Body of pancreas (tissue), 4 donors: ENCODE measurements at regions not wholly inside any gene's neighbourhood (a gene's known extent, or its start where the extent isn't known, plus 50 kb on each side); places are given as distances from the start of the nearest gene placed in this dataset.

Experiments used
- ATAC-seq: fragments of 150-250 bp; one replicate; pipeline ENCODE4 v1.9.1; 2016
- DNase-seq, 4 donors: peaks; one replicate each; pipeline ENCODE4 v3.0.0-alpha.2; 2019
- H3K27ac ChIP-seq, 4 donors: fragments of 200-600 bp; sonication (generic); 1 replicate in 3 of 4; 2 replicates in 1 of 4; pipeline versions ENCODE4 v1.5.1 to v1.6.1; 2016 to 2019; ENCODE audit warnings: mild to moderate bottlenecking in 1 of 4, mixed read lengths in 1 of 4, moderate library complexity in 1 of 4
- H3K27me3 ChIP-seq, 2 donors: fragments of 200-600 bp; sonication (generic); one replicate each; pipeline ENCODE4 v1.6.0; 2016; ENCODE audit warnings: mild to moderate bottlenecking in 1 of 2
- H3K36me3 ChIP-seq, 2 donors: fragments of 200-600 bp; sonication (generic); replicated peaks in 1 of 2; 2 replicates each; pipeline ENCODE4 v1.5.1; 2016; ENCODE audit warnings: low read depth in 2 of 2; ENCODE audit not compliant: insufficient read depth in 1 of 2
- H3K4me1 ChIP-seq: fragments of 200-600 bp; sonication (generic); one replicate; pipeline ENCODE4 v1.6.0; 2016
- H3K4me3 ChIP-seq, 2 donors: fragments of 200-600 bp; sonication (generic); 1 replicate in 1 of 2; 2 replicates in 1 of 2; pipeline ENCODE4 v1.5.1; 2016 to 2019
- H3K9me3 ChIP-seq, 3 donors: fragments of 200-600 bp; sonication (generic); 1 replicate in 2 of 3; 2 replicates in 1 of 3; pipeline ENCODE4 v1.5.1; 2016
- CTCF ChIP-seq, 7 experiments: fragments of 450-650 bp in 4 of 7; fragments of 200-600 bp in 3 of 7; sonication (generic) in 3 of 7; IDR thresholded peaks; one replicate each; pipeline ENCODE4 v1.5.1; 2016 to 2019; ENCODE audit warnings: antibody characterized with exemption in 7 of 7
- POLR2A ChIP-seq, 3 donors: fragments of 450-650 bp; IDR thresholded peaks; one replicate each; pipeline ENCODE4 v1.6.1; 2016; ENCODE audit warnings: antibody characterized with exemption in 3 of 3, mild to moderate bottlenecking in 2 of 3
- WGBS, 2 donors: methylation state at CpG; one replicate each; pipeline ENCODE4 v1.1.5; 2017; 5-methylcytosine and 5-hydroxymethylcytosine counted together
- intact Hi-C: fragments of 100-400 bp; cut with DNase I; formaldehyde crosslinking; loops from one replicate; pipeline ENCODE4 v1.15.1; 2023

DNA sequence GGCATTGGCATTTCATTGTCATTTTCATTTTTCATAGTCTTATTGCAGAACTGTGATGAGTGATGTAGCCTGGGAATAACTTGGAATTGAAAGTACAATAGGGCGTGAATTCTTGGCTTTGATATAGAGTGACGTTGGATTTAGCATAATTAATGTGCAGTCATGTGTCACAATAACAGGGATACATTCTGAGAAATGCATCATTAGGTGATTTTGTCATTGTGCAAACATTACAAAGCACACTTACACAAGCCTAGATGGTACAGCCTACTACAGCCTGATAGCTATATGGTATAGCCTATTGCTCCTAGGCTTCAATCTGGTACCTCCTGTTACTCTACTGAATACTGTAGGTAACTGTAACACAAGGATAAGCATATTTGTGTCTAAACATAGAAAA, 300.8 kb downstream of the DTHD1 start:
- 45 to 54% methylated on average over 2 of the region's 2 CpGs for WGBS, 2 donors
- TF ChIP-seq CTCF (IDR thresholded peaks at IDR 0.05) (no peak), POLR2A (IDR thresholded peaks at IDR 0.05) (no peak)
- ATAC-seq: no peak
- H3K4me3 ChIP-seq: no peak overlapping the region
- no peaks in the 10 kb centered on the region for H3K27me3 ChIP-seq
- DNase-seq: no peak
- no peaks in the 10 kb centered on the region for H3K4me1 ChIP-seq
- intact Hi-C loops: no loop called here
- H3K36me3 ChIP-seq: no peaks in the 10 kb centered on the region
- no peak overlapping the region for H3K27ac ChIP-seq
- H3K9me3 ChIP-seq: no peaks in the 10 kb centered on the region

GRCh38 chr4:36587909-36588472, 306.6 kb downstream of the DTHD1 start:
- Histone ChIP-seq H3K4me3 (no peak overlapping the region), H3K27me3 (no peaks in the 10 kb centered on the region), H3K4me1 (no peaks in the 10 kb centered on the region), H3K27ac (no peak overlapping the region), H3K36me3 (no peaks in the 10 kb centered on the region), H3K9me3 (peaks cover 0 to 5% (median 0%) of the 10 kb centered on the region in 3 donors)
- intact Hi-C loops: no loop called here
- TF ChIP-seq CTCF (IDR thresholded peaks at IDR 0.05) (no peak), POLR2A (IDR thresholded peaks at IDR 0.05) (no peak)
- DNase-seq (no peak), ATAC-seq (no peak)
- 70 to 72% methylated on average over 2 of the region's 2 CpGs for WGBS, 2 donors

DNA sequence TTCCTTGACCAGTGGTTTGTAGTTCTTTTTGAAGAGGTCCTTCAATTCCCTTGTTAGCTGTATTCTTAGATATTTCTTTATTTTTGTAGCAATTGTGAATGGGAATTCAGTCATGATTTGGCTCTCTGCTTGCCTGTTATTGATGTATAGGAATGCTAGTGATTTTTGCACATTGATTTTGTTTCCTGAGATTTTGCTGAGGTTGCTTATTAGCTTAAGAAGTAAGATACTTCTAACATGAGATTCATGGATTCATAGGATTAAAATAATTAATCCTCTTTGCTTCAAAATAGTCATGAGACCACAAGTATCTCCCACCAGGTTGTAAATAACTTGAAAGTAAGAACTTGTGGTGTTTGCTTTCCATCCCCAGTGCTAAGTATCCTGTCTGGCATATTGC, 308.9 kb downstream of the DTHD1 start:
- Histone ChIP-seq H3K27me3 (no peaks in the 10 kb centered on the region), H3K4me3 (no peak overlapping the region), H3K9me3 (peaks cover 0 to 5% (median 0%) of the 10 kb centered on the region in 3 donors), H3K36me3 (no peaks in the 10 kb centered on the region), H3K27ac (no peak overlapping the region), H3K4me1 (no peaks in the 10 kb centered on the region)
- no peak for ATAC-seq
- no peak for DNase-seq
- TF ChIP-seq CTCF (IDR thresholded peaks at IDR 0.05): no peak
- TF ChIP-seq POLR2A (IDR thresholded peaks at IDR 0.05): no peak
- intact Hi-C loops: no loop called here

DNA sequence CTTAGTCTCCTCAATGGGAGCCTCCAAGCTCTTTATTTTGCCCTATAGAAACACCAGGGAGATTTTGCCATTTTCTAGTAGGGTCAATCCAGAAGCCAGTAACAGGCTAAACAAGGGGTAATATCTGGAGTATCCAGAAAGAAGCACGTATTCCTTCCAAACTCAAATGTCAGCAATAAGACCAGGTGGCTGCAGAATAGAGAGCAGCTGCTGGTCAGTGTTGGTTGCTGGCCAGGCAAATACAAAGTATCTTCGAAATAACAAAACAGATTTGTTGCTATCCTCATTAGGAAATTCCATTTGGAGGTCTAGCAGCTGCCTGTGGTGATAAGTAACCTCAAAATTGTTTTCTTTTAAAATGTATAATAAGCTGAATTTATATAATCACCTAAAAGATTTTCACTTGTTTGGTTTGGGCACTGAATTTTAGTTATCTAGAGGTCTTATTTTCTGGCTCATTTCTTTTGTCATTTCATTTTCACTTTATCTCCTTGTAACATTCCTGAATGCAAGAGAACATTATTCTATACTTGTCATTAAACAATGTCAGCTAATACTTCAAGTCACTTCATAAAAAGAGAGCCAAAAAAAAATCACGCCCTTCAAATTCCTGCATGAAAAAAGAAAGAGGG, 320.6 kb downstream of the DTHD1 start:
- Histone ChIP-seq H3K27me3 (no peaks in the 10 kb centered on the region), H3K36me3 (no peaks in the 10 kb centered on the region), H3K9me3 (no peaks in the 10 kb centered on the region), H3K4me3 (no peak overlapping the region), H3K27ac (no peak overlapping the region), H3K4me1 (no peaks in the 10 kb centered on the region)
- intact Hi-C loops: no loop called here
- DNase-seq (no peak), ATAC-seq (no peak)
- WGBS, 2 donors: 55 to 60% methylated on average over 3 of the region's 3 CpGs
- TF ChIP-seq CTCF (IDR thresholded peaks at IDR 0.05) (no peak), POLR2A (IDR thresholded peaks at IDR 0.05) (no peak)

- Histone ChIP-seq H3K9me3 (no peaks in the 10 kb centered on the region), H3K27ac (no peak overlapping the region), H3K27me3 (no peaks in the 10 kb centered on the region), H3K4me3 (no peak overlapping the region), H3K4me1 (no peaks in the 10 kb centered on the region), H3K36me3 (no peaks in the 10 kb centered on the region)
- WGBS, 2 donors: 37 to 94% methylated on average over 1 of the region's 1 CpG
- intact Hi-C loops: no loop called here
- no peak for TF ChIP-seq CTCF (IDR thresholded peaks at IDR 0.05)
- no peak for TF ChIP-seq POLR2A (IDR thresholded peaks at IDR 0.05)
- no peak for ATAC-seq
- no peak for DNase-seq
Observed at GRCh38 chr4:36609661-36610060, 328.2 kb downstream of the DTHD1 start.
